HG03196 (cell line): ENCODE measurements at regions not wholly inside any gene's neighbourhood (a gene's known extent, or its start where the extent isn't known, plus 50 kb on each side); places are given as distances from the start of the nearest gene placed in this dataset.

Experiments
- ATAC-seq: cut with Tn5 transposase; IDR thresholded peaks from one replicate; pipeline ENCODE4 v1.9.1; 2021; ENCODE audit not compliant: unreplicated experiment

- ATAC-seq: no peak
These were observed 52.9 kb upstream of the INTU start for GRCh38 chr4:127579821-127580220.

DNA sequence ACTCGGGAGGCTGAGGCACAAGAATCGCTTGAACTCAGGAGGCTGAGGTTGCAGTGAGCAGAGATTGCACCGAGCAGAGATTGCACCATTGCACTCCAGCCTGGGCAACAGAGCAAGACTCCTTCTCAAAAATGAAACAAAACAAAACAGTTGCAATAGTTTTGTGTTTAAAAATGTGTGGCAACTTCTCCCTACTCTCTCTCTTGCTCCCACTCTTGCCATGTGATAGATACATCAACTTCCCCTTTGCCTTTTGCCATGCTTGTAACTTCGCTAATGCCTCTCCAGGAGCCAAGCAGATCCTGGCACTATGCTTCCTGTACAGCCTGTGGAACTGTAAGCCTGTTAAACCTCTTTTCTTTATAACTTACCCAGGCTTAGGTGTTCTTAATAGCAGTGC is 52.5 kb upstream of the INTU start:
- ATAC-seq: no peak

DNA sequence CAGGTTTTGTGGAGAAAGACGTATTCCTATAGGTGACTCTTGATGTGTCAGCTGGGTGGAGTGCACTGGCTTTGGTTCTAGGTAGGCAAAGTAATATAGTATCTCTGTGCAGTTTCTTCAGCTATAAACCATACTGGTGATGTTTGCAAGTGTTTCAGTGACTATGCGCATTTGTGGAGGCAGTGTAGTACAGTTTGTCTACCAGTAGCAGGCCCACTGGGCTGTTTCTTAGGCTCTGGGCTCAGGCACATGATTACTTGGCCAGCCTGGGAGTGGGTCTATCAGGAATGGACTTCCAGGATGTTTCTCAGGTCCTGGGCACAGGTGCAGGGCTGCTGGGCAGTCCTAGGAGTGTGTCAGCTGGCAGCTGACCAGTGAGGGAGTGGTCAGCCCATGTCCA is 51.9 kb upstream of the INTU start:
- no peak for ATAC-seq
